H1 (cell line): ENCODE measurements at regions not wholly inside any gene's neighbourhood (a gene's known extent, or its start where the extent isn't known, plus 50 kb on each side); places are given as distances from the start of the nearest gene placed in this dataset.

Source experiments
- CTCF ChIA-PET: fragments of 300-600 bp; sonication (Branson Sonifier 250); formaldehyde crosslinking; loops from one replicate; lab custom pipeline; 2021; ENCODE audit not compliant: partially characterized antibody; lab: Charles Lee
- POLR2A ChIA-PET: fragments of 300-600 bp; sonication (Branson Sonifier 250); formaldehyde crosslinking; loops from one replicate; lab custom pipeline; 2021; ENCODE audit warnings: inconsistent platforms; ENCODE audit not compliant: partially characterized antibody; lab: Charles Lee
- DNase-seq, 2 experiments: peaks; one replicate each; pipeline versions ENCODE4 v3.0.0 to v3.0.0-alpha.2; 2010 to 2022; ENCODE audit warnings: low spot score in 2 of 2, low read depth in 1 of 2, mixed read lengths in 1 of 2
- FAIRE-seq: peaks from 2 replicates; lab custom pipeline; 2011; peaks lifted over from hg19 to GRCh38; lab: Jason Lieb, UNC
- H2AFZ ChIP-seq: 2 replicates; pipeline ENCODE4 v1.8.1; 2012; ENCODE audit warnings: low read length, inconsistent platforms
- H2AK5ac ChIP-seq: 2 replicates; pipeline ENCODE4 v1.6.1; 2013; ENCODE audit warnings: low read depth, low read length
- H2BK120ac ChIP-seq: replicated peaks from 2 replicates; pipeline ENCODE3; 2013; ENCODE audit warnings: low read depth, low read length, inconsistent platforms
- H2BK12ac ChIP-seq: 2 replicates; pipeline ENCODE4 v1.6.1; 2013; ENCODE audit warnings: low read depth, low read length
- H2BK15ac ChIP-seq: 2 replicates; pipeline ENCODE4 v1.6.1; 2013; ENCODE audit warnings: low read length
- H2BK20ac ChIP-seq: 2 replicates; pipeline ENCODE4 v1.6.1; 2013; ENCODE audit warnings: low read length
- H2BK5ac ChIP-seq: 2 replicates; pipeline ENCODE4 v1.6.1; 2013; ENCODE audit warnings: low read depth, low read length
- H3K14ac ChIP-seq: 2 replicates; pipeline ENCODE4 v1.6.1; 2013; ENCODE audit warnings: inconsistent platforms; ENCODE audit not compliant: insufficient read length
- H3K18ac ChIP-seq: 2 replicates; pipeline ENCODE4 v1.6.1; 2013; ENCODE audit warnings: low read length; ENCODE audit errors: extremely low read depth
- H3K23ac ChIP-seq: 2 replicates; pipeline ENCODE4 v1.6.1; 2013; ENCODE audit warnings: inconsistent platforms; ENCODE audit not compliant: insufficient read length
- H3K23me2 ChIP-seq: 2 replicates; pipeline ENCODE4 v1.6.1; 2013; ENCODE audit warnings: low read depth, low read length
- H3K27ac ChIP-seq: 2 replicates; pipeline ENCODE4 v1.6.1; 2011; ENCODE audit warnings: low read depth, low read length, inconsistent platforms
- H3K27me3 ChIP-seq, 4 experiments: replicated peaks in 1 of 4; 1 replicate in 1 of 4; 2 replicates in 3 of 4; pipeline versions ENCODE4 v1.6.1 to v1.8.1; 2011 to 2013; ENCODE audit warnings: low read length in 3 of 4, mild to moderate bottlenecking in 3 of 4, inconsistent platforms in 2 of 4, mixed read lengths in 2 of 4, moderate library complexity in 1 of 4; ENCODE audit not compliant: control insufficient read depth in 3 of 4, insufficient read depth in 3 of 4; ENCODE audit errors: extremely low read depth in 1 of 4
- H3K36me3 ChIP-seq, 4 experiments: 2 replicates each; pipeline versions ENCODE4 v1.6.1 to v1.8.1; 2011 to 2013; ENCODE audit warnings: mild to moderate bottlenecking in 4 of 4, low read length in 3 of 4, moderate library complexity in 2 of 4, control low read depth in 1 of 4, inconsistent platforms in 1 of 4; ENCODE audit not compliant: insufficient read depth in 4 of 4, control insufficient read depth in 2 of 4
- H3K4ac ChIP-seq: replicated peaks from 2 replicates; pipeline ENCODE3; 2013; ENCODE audit warnings: low read length, low read depth, mixed read lengths, inconsistent platforms; ENCODE audit not compliant: insufficient read length
- H3K4me1 ChIP-seq, 4 experiments: replicated peaks in 1 of 4; 1 replicate in 1 of 4; 2 replicates in 3 of 4; pipeline versions ENCODE4 v1.6.1 to v1.8.1; 2011 to 2013; ENCODE audit warnings: low read length in 3 of 4, inconsistent platforms in 2 of 4, mixed read lengths in 1 of 4; ENCODE audit not compliant: insufficient read depth in 4 of 4, control insufficient read depth in 3 of 4
- H3K4me2 ChIP-seq, 2 experiments: 2 replicates each; pipeline versions ENCODE4 v1.6.1 to v1.8.1; 2011 to 2013; ENCODE audit warnings: low read depth in 2 of 2, low read length in 2 of 2, control low read depth in 1 of 2, inconsistent platforms in 1 of 2, mild to moderate bottlenecking in 1 of 2; ENCODE audit not compliant: insufficient read depth in 1 of 2
- H3K4me3 ChIP-seq, 4 experiments: fragments of 200-600, 300-600 bp in 1 of 4; sonication (generic), shearing (Covaris generic), sonication (Bioruptor Twin) in 1 of 4; 2 replicates each; pipeline versions ENCODE4 v1.5.1 to v1.8.1; 2011 to 2016; ENCODE audit warnings: low read length in 4 of 4, low read depth in 3 of 4, control low read depth in 2 of 4, inconsistent platforms in 2 of 4, mild to moderate bottlenecking in 2 of 4, mixed read lengths in 1 of 4, moderate library complexity in 1 of 4; ENCODE audit not compliant: insufficient read depth in 2 of 4; ENCODE audit errors: extremely low read depth in 1 of 4
- H3K56ac ChIP-seq: replicated peaks from 2 replicates; pipeline ENCODE3; 2013; ENCODE audit warnings: low read depth, mild to moderate bottlenecking, mixed read lengths, low read length, inconsistent platforms; ENCODE audit not compliant: insufficient read length
- H3K79me1 ChIP-seq: 2 replicates; pipeline ENCODE4 v1.6.1; 2013; ENCODE audit warnings: low read depth, low read length, control low read depth
- H3K79me2 ChIP-seq, 2 experiments: 2 replicates each; pipeline versions ENCODE4 v1.6.1 to v1.8.1; 2012 to 2013; ENCODE audit warnings: low read length in 2 of 2, mild to moderate bottlenecking in 2 of 2, inconsistent platforms in 1 of 2; ENCODE audit not compliant: insufficient read depth in 2 of 2, control insufficient read depth in 1 of 2
- H3K9ac ChIP-seq, 4 experiments: replicated peaks in 1 of 4; 1 replicate in 1 of 4; 2 replicates in 3 of 4; pipeline versions ENCODE4 v1.6.1 to v1.8.1; 2011 to 2013; ENCODE audit warnings: low read depth in 3 of 4, low read length in 3 of 4, control low read depth in 2 of 4, mild to moderate bottlenecking in 2 of 4, moderate library complexity in 2 of 4, inconsistent platforms in 1 of 4; ENCODE audit errors: extremely low read depth in 1 of 4
- H3K9me3 ChIP-seq, 2 experiments: 2 replicates each; pipeline versions ENCODE4 v1.6.1 to v1.8.1; 2012 to 2013; ENCODE audit warnings: mild to moderate bottlenecking in 2 of 2, moderate library complexity in 2 of 2, control low read depth in 1 of 2, inconsistent platforms in 1 of 2, low read depth in 1 of 2, low read length in 1 of 2, mixed read lengths in 1 of 2; ENCODE audit not compliant: insufficient read depth in 2 of 2
- H4K20me1 ChIP-seq, 2 experiments: replicated peaks in 1 of 2; 2 replicates each; pipeline versions ENCODE3 to v1.8.1; 2011 to 2013; ENCODE audit warnings: inconsistent platforms in 2 of 2, low read length in 2 of 2, mild to moderate bottlenecking in 1 of 2; ENCODE audit not compliant: insufficient read depth in 2 of 2, control insufficient read depth in 1 of 2
- H4K5ac ChIP-seq: 2 replicates; pipeline ENCODE4 v1.6.1; 2013; ENCODE audit warnings: low read length, low read depth, mixed read lengths, inconsistent platforms; ENCODE audit not compliant: insufficient read length
- H4K8ac ChIP-seq: 2 replicates; pipeline ENCODE4 v1.8.0; 2013; ENCODE audit warnings: mild to moderate bottlenecking, moderate library complexity, low read length, inconsistent platforms; ENCODE audit not compliant: insufficient read depth; ENCODE audit errors: extremely low read depth
- H4K91ac ChIP-seq: replicated peaks from 2 replicates; pipeline ENCODE3; 2013; ENCODE audit warnings: low read length, mixed read lengths, inconsistent platforms; ENCODE audit not compliant: insufficient read length
- EGR1 ChIP-seq: IDR thresholded peaks from 2 replicates; pipeline ENCODE4 v1.6.1; 2011; ENCODE audit warnings: low read depth, low read length, borderline replicate concordance
- SAP30 ChIP-seq: fragments of 300-600 bp; sonication (generic); IDR thresholded peaks from 2 replicates; pipeline ENCODE4 v1.7.1; 2012; ENCODE audit warnings: low read length, moderate library complexity, mild to moderate bottlenecking, inconsistent platforms; ENCODE audit not compliant: insufficient read depth, insufficient replicate concordance
- TAF1 ChIP-seq: IDR thresholded peaks from 2 replicates; pipeline ENCODE4 v1.6.1; 2011; ENCODE audit warnings: mild to moderate bottlenecking, low read depth, low read length
- WGBS, 2 experiments: shearing (Covaris generic) in 1 of 2; methylation state at CpG; one replicate each; pipeline versions ENCODE4 v1.1.6 to v1.1.7; 2013 to 2015; ENCODE audit warnings: low lambda C conversion rate in 2 of 2, mixed read lengths in 2 of 2, inconsistent platforms in 1 of 2, low coverage in 1 of 2, missing lambda C conversion rate in 1 of 2; ENCODE audit not compliant: insufficient replicate concordance in 2 of 2, insufficient coverage in 1 of 2, insufficient read length in 1 of 2; ENCODE audit errors: extremely low coverage in 1 of 2, missing lambda C conversion rate in 1 of 2; 5-methylcytosine and 5-hydroxymethylcytosine counted together

DNA sequence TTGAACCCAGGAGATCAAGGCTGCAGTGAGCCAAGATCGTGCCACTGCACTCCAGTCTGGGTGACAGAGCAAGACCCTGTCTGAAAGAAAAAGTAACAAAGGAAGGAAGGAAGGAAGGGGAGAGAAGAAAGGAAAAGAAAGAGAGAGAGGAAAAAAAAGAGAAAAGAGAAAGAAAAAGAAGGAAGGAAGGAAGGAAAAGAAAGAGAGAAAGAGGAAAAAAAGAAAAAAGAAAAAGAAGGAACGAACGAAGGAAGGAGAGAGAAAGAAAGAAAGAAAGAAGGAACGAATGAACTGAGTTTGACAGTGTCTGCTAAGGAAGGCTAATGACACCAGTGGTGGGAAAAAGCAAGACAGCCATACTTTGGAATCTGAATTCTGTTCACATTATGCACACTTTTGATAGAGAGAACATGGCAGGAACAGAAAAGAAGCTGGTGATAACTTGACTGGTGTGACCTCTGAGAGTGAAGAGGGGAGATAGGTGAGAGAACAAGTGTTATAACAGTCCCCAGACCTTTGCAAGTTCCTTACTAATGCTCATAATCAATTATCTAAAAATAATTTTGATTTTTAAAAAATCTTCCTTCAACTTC lies 93.3 kb upstream of the MYLIP start:
- CTCF ChIA-PET, result interaction anchor here (0.6 kb wide), 1 partner anchor 54 kb away, joined by 3 read pairs; no protein-coding TSS in a partner anchor
- Histone ChIP-seq H4K91ac (no peak overlapping the region), H3K14ac (no peak overlapping the region), H2AK5ac (no peak overlapping the region), H3K36me3 (peaks cover 0 to 5% (median 0%) of the 10 kb centered on the region in 4 experiments; a peak in 1 of 8 replicates), H3K23ac (no peak overlapping the region), H3K9ac (no peak overlapping the region), H3K79me1 (no peaks in the 10 kb centered on the region), H3K56ac (no peak overlapping the region), H3K4me2 (no peak overlapping the region), H2BK15ac (no peak overlapping the region), H3K27ac (no peak overlapping the region), H2BK12ac (no peak overlapping the region), H4K20me1 (no peaks in the 10 kb centered on the region), H2BK120ac (no peak overlapping the region), H3K23me2 (no peaks in the 10 kb centered on the region), H4K5ac (no peak overlapping the region), H3K79me2 (no peaks in the 10 kb centered on the region), H2BK5ac (no peak overlapping the region), H3K9me3 (peaks cover 13 to 15% of the 10 kb centered on the region in 2 experiments; a peak in 3 of 4 replicates), H3K4me1 (peaks cover 0 to 3% (median 0%) of the 10 kb centered on the region in 4 experiments; a peak in 1 of 7 replicates), H4K8ac (no peak overlapping the region), H2AFZ (no peak overlapping the region), H3K27me3 (no peaks in the 10 kb centered on the region), H3K18ac (no peak overlapping the region), H2BK20ac (no peak overlapping the region), H3K4me3 (no peak overlapping the region), H3K4ac (no peak overlapping the region)
- POLR2A ChIA-PET, result no interaction called here
- DNase-seq (no peak), FAIRE-seq (no peak)
- 90% methylated on average over 4 of the region's 4 CpGs; no CpG with 5 or more reads in 1 of the 2 experiments for WGBS, 2 experiments
- TF ChIP-seq SAP30, result no peak
- no peak for TF ChIP-seq EGR1
- TF ChIP-seq TAF1, result no peak
